Omental fat pad (tissue), 3 donors: ENCODE measurements at regions not wholly inside any gene's neighbourhood (a gene's known extent, or its start where the extent isn't known, plus 50 kb on each side); places are given as distances from the start of the nearest gene placed in this dataset.

Experiments used
- ATAC-seq: fragments of 150-250 bp; one replicate; pipeline ENCODE4 v1.9.1; 2016; ENCODE audit warnings: mild to moderate bottlenecking, moderate library complexity; ENCODE audit not compliant: low FRiP score
- DNase-seq: peaks from one replicate; pipeline ENCODE4 v3.0.0-alpha.2; 2019; ENCODE audit warnings: low spot score
- TF ChIP-seq, protein P1 (sequence below), 3 donors: fragments of 450-650 bp; IDR thresholded peaks; one replicate each; pipeline ENCODE4 v1.5.1; 2016 to 2017; ENCODE audit warnings: antibody characterized with exemption in 3 of 3, mild to moderate bottlenecking in 3 of 3, moderate library complexity in 2 of 3

DNA sequence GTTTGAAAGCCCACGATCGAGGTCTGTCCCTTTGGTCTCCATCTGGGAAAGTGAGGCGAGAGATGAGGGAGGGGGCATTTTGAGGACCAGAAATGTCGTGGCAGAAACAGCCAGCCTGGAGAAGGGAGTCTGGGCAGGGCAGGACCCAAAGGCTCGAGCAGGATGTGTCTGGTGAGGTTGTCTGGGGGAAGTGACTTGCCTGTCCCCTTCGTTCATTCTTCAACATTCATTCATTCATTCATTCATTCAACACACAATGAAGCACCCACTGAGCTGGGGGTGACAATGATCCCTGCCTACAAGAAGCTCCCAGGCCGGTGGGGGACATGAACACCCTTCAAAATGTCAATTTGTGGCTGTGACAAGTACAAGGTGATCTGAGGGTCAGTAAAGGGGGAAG, 80.5 kb downstream of the CEBPB start:
- ATAC-seq (no peak), DNase-seq (no peak)
- TF ChIP-seq, protein P1, sequence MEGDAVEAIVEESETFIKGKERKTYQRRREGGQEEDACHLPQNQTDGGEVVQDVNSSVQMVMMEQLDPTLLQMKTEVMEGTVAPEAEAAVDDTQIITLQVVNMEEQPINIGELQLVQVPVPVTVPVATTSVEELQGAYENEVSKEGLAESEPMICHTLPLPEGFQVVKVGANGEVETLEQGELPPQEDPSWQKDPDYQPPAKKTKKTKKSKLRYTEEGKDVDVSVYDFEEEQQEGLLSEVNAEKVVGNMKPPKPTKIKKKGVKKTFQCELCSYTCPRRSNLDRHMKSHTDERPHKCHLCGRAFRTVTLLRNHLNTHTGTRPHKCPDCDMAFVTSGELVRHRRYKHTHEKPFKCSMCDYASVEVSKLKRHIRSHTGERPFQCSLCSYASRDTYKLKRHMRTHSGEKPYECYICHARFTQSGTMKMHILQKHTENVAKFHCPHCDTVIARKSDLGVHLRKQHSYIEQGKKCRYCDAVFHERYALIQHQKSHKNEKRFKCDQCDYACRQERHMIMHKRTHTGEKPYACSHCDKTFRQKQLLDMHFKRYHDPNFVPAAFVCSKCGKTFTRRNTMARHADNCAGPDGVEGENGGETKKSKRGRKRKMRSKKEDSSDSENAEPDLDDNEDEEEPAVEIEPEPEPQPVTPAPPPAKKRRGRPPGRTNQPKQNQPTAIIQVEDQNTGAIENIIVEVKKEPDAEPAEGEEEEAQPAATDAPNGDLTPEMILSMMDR (IDR thresholded peaks at IDR 0.05): no peak

DNA sequence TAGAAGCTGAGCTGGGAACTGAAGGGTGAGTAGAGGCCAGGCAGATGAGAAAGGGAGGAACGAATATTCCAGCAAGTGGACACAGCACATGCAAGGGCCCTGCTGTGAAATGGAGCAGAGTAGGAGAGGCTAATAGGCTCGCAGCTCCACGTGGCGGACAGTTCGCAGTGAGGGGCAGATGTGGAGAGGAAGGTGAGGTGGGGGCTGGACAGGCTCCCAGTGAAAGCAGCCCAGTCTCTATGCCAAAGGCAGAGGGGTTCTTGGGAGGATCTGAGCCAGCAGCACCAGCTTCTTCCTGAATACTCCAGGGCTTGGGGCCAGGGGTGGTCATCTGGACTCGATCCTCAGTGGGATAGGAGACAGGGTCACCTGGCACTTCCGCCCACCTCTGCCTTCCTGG, 81.0 kb downstream of the CEBPB start:
- no peak for ATAC-seq
- TF ChIP-seq, protein P1 (IDR thresholded peaks at IDR 0.05): no peak
- no peak for DNase-seq

DNA sequence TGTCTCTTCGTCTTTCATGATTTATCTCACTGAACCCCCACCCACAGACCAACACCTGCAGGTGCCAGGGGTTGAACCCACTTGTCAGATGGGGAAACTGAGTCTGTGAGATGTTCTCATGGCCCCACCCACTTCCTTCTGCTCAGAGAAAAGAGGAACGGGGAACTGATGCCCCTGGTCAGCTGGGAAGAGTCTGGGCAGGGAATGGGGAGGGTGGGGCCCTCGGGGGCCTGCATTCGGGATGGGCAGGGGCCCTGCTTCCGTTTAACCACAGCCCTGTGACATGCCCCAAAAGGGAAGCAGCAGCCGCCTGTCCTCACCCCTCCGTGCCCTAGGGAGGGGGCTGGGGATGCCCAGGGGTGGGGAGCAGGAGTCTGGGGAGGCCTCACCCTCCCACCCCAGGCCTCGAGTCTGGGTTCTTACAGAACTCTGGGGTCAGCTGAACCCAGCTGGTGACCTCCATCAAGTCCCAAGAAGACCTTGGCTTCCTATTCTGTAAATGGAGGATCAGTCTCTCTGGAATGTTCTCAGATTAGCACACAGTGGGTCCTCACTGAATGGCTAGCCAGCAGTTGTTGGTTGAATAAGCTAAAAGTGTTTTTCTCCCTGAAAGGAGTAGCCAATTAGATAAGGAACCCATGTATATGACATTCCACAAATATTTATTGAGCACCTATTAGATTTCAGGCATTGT, 81.5 kb downstream of the CEBPB start:
- TF ChIP-seq, protein P1 (IDR thresholded peaks at IDR 0.05): no peak
- no peak for ATAC-seq
- no peak for DNase-seq

DNA sequence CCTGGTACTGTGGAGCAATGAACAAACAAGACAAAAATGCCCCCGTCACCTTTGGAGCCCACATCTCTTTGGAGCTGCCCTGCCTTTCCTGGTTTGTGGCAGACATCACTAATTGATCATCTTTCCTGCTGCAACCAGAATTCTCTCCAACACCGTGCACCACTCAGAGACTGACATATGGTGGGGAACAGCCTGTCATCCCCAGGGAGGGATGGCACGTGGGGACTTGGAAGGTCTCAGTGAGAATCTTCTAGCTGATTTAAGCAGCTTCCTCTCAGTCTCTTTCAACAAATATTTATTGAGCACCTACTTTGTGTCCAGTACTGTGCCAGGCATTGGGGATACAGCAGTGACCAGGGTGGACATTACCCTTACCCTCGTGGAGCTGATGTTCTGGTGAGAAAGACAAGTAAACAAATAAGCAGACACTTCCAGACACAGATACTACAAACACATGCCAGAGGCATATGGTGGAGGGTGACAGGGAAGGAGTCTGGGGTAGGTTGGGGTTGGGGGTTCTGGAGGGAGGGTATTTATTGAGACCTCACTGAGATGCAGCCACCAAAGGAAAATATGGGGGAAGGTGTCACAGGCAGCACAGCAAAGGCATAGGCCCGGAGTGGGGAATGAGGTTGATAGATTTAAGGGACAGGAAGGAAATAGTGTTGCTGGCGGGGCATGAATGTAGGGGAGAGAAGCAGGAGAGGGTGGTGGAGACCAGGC, 82.3 kb downstream of the CEBPB start:
- TF ChIP-seq, protein P1 (IDR thresholded peaks at IDR 0.05): no peak
- no peak for ATAC-seq
- DNase-seq: no peak

DNA sequence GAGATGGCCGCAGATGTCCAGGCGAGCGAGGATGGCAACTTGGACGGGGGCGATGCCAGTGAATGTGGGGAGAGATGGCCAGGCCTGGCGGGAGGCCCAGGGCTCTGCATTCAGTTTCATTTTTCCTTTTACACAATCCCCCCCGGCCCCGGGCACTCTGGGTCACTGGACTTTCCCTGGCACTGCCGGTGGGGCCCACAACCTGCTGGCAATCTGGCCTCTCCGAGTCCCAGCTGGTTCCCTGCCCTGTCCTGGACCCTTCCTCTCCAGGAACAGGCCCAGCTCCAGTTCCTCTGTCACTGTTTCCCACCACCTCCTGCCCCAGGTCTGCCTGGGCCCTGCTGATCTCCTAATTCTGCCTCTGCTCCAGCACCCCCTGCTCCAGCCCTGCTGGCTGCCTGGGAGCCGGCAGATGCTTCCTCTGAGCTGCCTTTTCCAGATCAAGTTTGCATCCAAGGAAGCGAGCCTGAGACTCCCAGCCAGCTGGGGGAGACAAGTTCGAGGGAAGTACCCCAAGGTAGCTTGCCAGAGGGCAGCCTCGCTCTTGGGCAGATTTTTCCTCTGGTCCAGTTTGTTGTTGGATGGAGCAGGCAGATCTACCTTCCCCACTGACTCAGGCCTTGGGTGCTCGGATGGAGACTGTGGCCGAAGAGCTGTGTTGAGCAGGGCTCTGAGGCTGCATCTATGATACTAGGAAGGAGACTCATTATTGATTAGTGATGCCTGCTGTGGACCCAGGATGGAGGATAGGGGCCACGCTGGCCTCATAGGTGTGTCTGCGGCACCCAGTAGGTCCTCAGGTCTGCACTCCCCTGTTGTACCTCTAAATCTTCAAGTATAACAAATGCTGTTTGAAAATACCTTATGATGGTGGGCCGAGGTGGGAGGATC, 83.2 kb downstream of the CEBPB start:
- no peak for ATAC-seq
- TF ChIP-seq, protein P1 (IDR thresholded peaks at IDR 0.05): no peak
- no peak for DNase-seq

DNA sequence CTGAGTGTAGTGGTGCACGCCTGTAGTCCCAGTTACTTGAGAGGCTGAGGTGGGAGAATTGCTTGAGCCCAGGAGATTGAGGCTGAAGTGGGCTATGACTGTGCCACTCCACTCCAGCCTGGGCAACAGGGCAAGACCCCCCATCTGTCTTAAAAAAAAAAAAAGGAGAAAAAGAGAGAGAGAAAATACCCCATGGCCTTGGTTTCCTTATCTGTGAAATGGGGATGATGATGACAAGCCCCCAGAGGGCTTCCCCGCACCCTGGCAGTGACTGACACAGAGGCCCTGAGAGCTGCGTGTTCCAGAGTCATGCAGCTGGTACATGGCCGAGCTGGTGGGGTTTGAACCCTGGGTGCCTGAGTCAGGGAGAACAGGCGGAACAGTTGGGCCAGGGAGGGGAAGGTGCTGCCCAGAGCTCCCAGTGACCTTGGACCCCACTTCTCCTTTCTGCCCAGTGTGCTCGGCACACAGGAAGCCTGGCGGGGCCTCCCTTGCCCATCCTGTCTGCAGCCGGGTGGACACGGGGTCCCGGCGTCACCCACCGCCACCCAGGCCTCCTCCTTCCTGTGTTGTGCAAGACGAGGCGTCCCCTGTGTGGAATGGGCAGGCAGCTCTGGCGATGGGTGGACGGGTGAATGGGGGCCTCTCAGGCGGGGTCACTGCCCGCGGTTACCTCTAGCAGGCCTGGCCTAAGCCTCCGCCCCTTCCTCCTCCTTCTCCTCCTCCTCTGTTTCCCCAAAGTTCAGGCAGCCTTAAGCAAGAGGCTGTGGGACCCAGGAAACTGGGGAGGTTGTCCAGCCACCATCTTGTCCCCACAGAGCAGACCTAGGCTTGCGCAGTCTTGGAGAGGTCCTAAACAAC, 84.2 kb downstream of the CEBPB start:
- ATAC-seq: no peak
- TF ChIP-seq, protein P1 (IDR thresholded peaks at IDR 0.05): no peak
- no peak for DNase-seq
